ENCODE measurements at regions not wholly inside any gene's neighbourhood (a gene's known extent, or its start where the extent isn't known, plus 50 kb on each side); places are given as distances from the start of the nearest gene placed in this dataset.

DNA sequence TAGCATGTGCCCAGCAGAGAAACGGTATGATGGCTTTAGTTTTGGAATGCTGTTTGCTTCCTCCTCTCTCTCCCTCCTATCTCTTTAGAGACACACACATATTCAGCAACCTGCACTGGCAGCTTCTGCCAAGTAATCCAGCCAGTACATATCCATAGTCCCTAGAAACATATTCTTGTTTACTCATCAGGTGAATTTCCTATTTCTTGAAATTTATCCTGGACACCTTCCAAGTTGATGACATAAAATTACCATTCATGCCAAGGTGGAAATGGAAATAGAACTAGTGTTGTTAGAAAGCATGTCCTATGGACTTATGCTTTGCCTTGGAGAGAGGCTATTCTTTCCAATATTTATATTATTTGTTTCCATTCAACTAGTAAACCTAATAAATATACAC is 50.9 kb upstream of the RGPD4 start:
- H3K4me3 ChIP-seq (ENCODE audit: low read depth in 2 of 2, low read length in 1 of 2) = no peak overlapping the region
- 19% methylated on average over 1 of the region's 1 CpG for WGBS (ENCODE audit: low lambda C conversion rate)
- no peak overlapping the region for H3K27ac ChIP-seq (ENCODE audit: low read depth in 2 of 2, low read length in 1 of 2)
- H3K9ac ChIP-seq = no peak overlapping the region
- H4K20me1 ChIP-seq (ENCODE audit: insufficient read depth) = no peaks in the 10 kb centered on the region
- no peak overlapping the region for H3K4me2 ChIP-seq
- ChIA-PET POLR2A (no interaction called here), CTCF (interaction anchor here (1.0 kb wide), 1 partner anchor 11 kb away, joined by 3 read pairs; no protein-coding TSS in a partner anchor)
- TF ChIP-seq TCF12 (IDR thresholded peaks at IDR 0.05) (no peak), ELF1 (IDR thresholded peaks at IDR 0.05) (no peak), TEAD4 (IDR thresholded peaks at IDR 0.05; ENCODE audit: borderline replicate concordance, insufficient read depth) (no peak), GABPA (IDR thresholded peaks at IDR 0.05; ENCODE audit: low read depth) (no peak), CHD2 (IDR thresholded peaks at IDR 0.05; ENCODE audit: low read length, partially characterized antibody) (no peak), FOSL2 (IDR thresholded peaks at IDR 0.05; ENCODE audit: borderline replicate concordance, low read depth) (no peak), POLR2AphosphoS5 (IDR thresholded peaks at IDR 0.05; ENCODE audit: low read depth, low read length) (no peak), NFIC (IDR thresholded peaks at IDR 0.05; ENCODE audit: borderline replicate concordance) (no peak)
- TF ChIP-seq, protein P1, sequence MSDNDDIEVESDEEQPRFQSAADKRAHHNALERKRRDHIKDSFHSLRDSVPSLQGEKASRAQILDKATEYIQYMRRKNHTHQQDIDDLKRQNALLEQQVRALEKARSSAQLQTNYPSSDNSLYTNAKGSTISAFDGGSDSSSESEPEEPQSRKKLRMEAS (IDR thresholded peaks at IDR 0.05; ENCODE audit: low read depth) = no peak
- H3K9me2 ChIP-seq = no peaks in the 10 kb centered on the region
- no peak overlapping the region for H2AFZ ChIP-seq (ENCODE audit: low read depth)
- no peaks in the 10 kb centered on the region for H3K9me3 ChIP-seq
- DNase-seq = no peak
- no peaks in the 10 kb centered on the region for H3K36me3 ChIP-seq (replicated peaks in 1 of 2; ENCODE audit: control insufficient read depth in 1 of 2, insufficient read depth in 2 of 2, low read length in 1 of 2)
- no peaks in the 10 kb centered on the region for H3K79me2 ChIP-seq (ENCODE audit: insufficient read depth)
- H3F3A ChIP-seq (replicated peaks; ENCODE audit: insufficient read depth) = no peaks in the 10 kb centered on the region
- no peaks in the 10 kb centered on the region for H3K4me1 ChIP-seq (ENCODE audit: control insufficient read depth in 1 of 2, insufficient read depth in 2 of 2, low read depth in 1 of 2, low read length in 1 of 2)
- H3K27me3 ChIP-seq (ENCODE audit: insufficient read depth) = no peaks in the 10 kb centered on the region

DNA sequence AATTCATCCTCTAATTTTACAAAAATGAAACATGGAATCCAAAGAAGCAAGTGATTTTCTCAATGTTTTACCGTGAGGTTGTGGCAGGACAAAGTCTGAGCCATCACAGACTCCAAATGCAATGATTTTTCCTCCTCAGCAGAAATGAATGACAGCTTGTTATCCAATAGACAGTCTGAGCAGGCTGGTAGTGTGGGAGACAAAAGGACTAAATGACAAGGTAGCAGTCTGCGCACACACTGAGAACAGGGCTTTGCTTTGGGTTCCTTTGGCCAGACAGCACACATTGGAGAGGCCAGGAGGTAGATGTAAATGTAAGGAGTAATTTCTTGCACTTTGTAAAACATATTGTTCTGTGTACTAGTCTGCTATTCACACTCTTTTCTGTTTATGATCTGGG is 50.3 kb upstream of the RGPD4 start:
- H3K36me3 ChIP-seq (replicated peaks in 1 of 2; ENCODE audit: control insufficient read depth in 1 of 2, insufficient read depth in 2 of 2, low read length in 1 of 2) = no peaks in the 10 kb centered on the region
- POLR2A ChIA-PET = no interaction called here
- H3K9ac ChIP-seq = no peak overlapping the region
- H3K79me2 ChIP-seq (ENCODE audit: insufficient read depth) = no peaks in the 10 kb centered on the region
- no peaks in the 10 kb centered on the region for H3F3A ChIP-seq (replicated peaks; ENCODE audit: insufficient read depth)
- no peak overlapping the region for H2AFZ ChIP-seq (ENCODE audit: low read depth)
- CTCF ChIA-PET = interaction anchor here (1.0 kb wide), 1 partner anchor 11 kb away, joined by 3 read pairs; no protein-coding TSS in a partner anchor
- no peak overlapping the region for H3K4me2 ChIP-seq
- no peak for DNase-seq
- no peak overlapping the region for H3K4me3 ChIP-seq (ENCODE audit: low read depth in 2 of 2, low read length in 1 of 2)
- H3K27ac ChIP-seq (ENCODE audit: low read depth in 2 of 2, low read length in 1 of 2) = no peak overlapping the region
- TF ChIP-seq FOXM1 (IDR thresholded peaks at IDR 0.05; ENCODE audit: low read depth) = no peak
- no peak for TF ChIP-seq EZH2phosphoT487 (IDR thresholded peaks at IDR 0.05; ENCODE audit: borderline replicate concordance, low read depth)
- TF ChIP-seq FOSL2 (IDR thresholded peaks at IDR 0.05; ENCODE audit: borderline replicate concordance, low read depth) = no peak
- TF ChIP-seq, protein P2, sequence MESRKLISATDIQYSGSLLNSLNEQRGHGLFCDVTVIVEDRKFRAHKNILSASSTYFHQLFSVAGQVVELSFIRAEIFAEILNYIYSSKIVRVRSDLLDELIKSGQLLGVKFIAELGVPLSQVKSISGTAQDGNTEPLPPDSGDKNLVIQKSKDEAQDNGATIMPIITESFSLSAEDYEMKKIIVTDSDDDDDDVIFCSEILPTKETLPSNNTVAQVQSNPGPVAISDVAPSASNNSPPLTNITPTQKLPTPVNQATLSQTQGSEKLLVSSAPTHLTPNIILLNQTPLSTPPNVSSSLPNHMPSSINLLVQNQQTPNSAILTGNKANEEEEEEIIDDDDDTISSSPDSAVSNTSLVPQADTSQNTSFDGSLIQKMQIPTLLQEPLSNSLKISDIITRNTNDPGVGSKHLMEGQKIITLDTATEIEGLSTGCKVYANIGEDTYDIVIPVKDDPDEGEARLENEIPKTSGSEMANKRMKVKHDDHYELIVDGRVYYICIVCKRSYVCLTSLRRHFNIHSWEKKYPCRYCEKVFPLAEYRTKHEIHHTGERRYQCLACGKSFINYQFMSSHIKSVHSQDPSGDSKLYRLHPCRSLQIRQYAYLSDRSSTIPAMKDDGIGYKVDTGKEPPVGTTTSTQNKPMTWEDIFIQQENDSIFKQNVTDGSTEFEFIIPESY (IDR thresholded peaks at IDR 0.05; ENCODE audit: borderline replicate concordance, low read depth) = no peak
- TF ChIP-seq RCOR1 (IDR thresholded peaks at IDR 0.05; ENCODE audit: low read length) = no peak
- TF ChIP-seq, protein P3, sequence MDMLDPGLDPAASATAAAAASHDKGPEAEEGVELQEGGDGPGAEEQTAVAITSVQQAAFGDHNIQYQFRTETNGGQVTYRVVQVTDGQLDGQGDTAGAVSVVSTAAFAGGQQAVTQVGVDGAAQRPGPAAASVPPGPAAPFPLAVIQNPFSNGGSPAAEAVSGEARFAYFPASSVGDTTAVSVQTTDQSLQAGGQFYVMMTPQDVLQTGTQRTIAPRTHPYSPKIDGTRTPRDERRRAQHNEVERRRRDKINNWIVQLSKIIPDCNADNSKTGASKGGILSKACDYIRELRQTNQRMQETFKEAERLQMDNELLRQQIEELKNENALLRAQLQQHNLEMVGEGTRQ (IDR thresholded peaks at IDR 0.05; ENCODE audit: borderline replicate concordance, low read depth, low read length) = no peak
- TF ChIP-seq, protein P1 (IDR thresholded peaks at IDR 0.05; ENCODE audit: low read depth) = no peak
- no peak for TF ChIP-seq ELF1 (IDR thresholded peaks at IDR 0.05)
- no peak for TF ChIP-seq EP300 (IDR thresholded peaks at IDR 0.05; ENCODE audit: borderline replicate concordance in 1 of 2, low read depth in 1 of 2, low read length in 1 of 2)
- no peak for TF ChIP-seq TAF1 (IDR thresholded peaks at IDR 0.05; ENCODE audit: borderline replicate concordance, low read depth, low read length)
- TF ChIP-seq CHD2 (IDR thresholded peaks at IDR 0.05; ENCODE audit: low read length, partially characterized antibody) = no peak
- TF ChIP-seq FOXJ3 (CRISPR knock-in tag; IDR thresholded peaks at IDR 0.05) = no peak
- TF ChIP-seq TEAD4 (IDR thresholded peaks at IDR 0.05; ENCODE audit: borderline replicate concordance, insufficient read depth) = no peak
- no peak for TF ChIP-seq MEF2A (IDR thresholded peaks at IDR 0.05; ENCODE audit: borderline replicate concordance, low read depth)
- TF ChIP-seq, protein P4, sequence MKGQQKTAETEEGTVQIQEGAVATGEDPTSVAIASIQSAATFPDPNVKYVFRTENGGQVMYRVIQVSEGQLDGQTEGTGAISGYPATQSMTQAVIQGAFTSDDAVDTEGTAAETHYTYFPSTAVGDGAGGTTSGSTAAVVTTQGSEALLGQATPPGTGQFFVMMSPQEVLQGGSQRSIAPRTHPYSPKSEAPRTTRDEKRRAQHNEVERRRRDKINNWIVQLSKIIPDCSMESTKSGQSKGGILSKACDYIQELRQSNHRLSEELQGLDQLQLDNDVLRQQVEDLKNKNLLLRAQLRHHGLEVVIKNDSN (IDR thresholded peaks at IDR 0.05; ENCODE audit: borderline replicate concordance, low read depth) = no peak
- TF ChIP-seq JUND (IDR thresholded peaks at IDR 0.05) = no peak
- H4K20me1 ChIP-seq (ENCODE audit: insufficient read depth) = no peaks in the 10 kb centered on the region
- 69% methylated on average over 2 of the region's 2 CpGs for WGBS (ENCODE audit: low lambda C conversion rate)
- H3K4me1 ChIP-seq (ENCODE audit: control insufficient read depth in 1 of 2, insufficient read depth in 2 of 2, low read depth in 1 of 2, low read length in 1 of 2) = no peaks in the 10 kb centered on the region
- no peaks in the 10 kb centered on the region for H3K9me2 ChIP-seq
- H3K9me3 ChIP-seq = no peaks in the 10 kb centered on the region
- H3K27me3 ChIP-seq (ENCODE audit: insufficient read depth) = no peaks in the 10 kb centered on the region

All from SK-N-SH (cell line).